ENCODE measurements at regions not wholly inside any gene's neighbourhood (a gene's known extent, or its start where the extent isn't known, plus 50 kb on each side); places are given as distances from the start of the nearest gene placed in this dataset.

GRCh38 chr14:59125156-59125555 lies 63.3 kb upstream of the DAAM1 start:
- TF ChIP-seq POLR2AphosphoS5 (IDR thresholded peaks at IDR 0.05; ENCODE audit: low read depth, low read length) (no peak), ZNF274 (IDR thresholded peaks at IDR 0.05; ENCODE audit: low read depth, low read length) (no peak), YY1 (IDR thresholded peaks at IDR 0.05; ENCODE audit: extremely low read depth, insufficient replicate concordance, low read depth, low read length) (no peak), EZH2 (IDR thresholded peaks at IDR 0.05) (no peak), ATF3 (IDR thresholded peaks at IDR 0.05) (no peak), JUND (IDR thresholded peaks at IDR 0.05) (no peak), FOSL1 (IDR thresholded peaks at IDR 0.05; ENCODE audit: low read depth) (no peak), CEBPB (IDR thresholded peaks at IDR 0.05; ENCODE audit: low read depth) (no peak), ZFX (IDR thresholded peaks at IDR 0.05) (no peak), EGR1 (IDR thresholded peaks at IDR 0.05; ENCODE audit: low read depth) (no peak), ELF1 (IDR thresholded peaks at IDR 0.05; ENCODE audit: borderline replicate concordance, low read depth) (no peak)
- TF ChIP-seq, protein P1, sequence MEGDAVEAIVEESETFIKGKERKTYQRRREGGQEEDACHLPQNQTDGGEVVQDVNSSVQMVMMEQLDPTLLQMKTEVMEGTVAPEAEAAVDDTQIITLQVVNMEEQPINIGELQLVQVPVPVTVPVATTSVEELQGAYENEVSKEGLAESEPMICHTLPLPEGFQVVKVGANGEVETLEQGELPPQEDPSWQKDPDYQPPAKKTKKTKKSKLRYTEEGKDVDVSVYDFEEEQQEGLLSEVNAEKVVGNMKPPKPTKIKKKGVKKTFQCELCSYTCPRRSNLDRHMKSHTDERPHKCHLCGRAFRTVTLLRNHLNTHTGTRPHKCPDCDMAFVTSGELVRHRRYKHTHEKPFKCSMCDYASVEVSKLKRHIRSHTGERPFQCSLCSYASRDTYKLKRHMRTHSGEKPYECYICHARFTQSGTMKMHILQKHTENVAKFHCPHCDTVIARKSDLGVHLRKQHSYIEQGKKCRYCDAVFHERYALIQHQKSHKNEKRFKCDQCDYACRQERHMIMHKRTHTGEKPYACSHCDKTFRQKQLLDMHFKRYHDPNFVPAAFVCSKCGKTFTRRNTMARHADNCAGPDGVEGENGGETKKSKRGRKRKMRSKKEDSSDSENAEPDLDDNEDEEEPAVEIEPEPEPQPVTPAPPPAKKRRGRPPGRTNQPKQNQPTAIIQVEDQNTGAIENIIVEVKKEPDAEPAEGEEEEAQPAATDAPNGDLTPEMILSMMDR (IDR thresholded peaks at IDR 0.05 in 2 of 3, conservative IDR thresholded peaks at IDR 0.05 in 1 of 3; ENCODE audit: borderline replicate concordance in 1 of 3, insufficient read depth in 1 of 3, low read depth in 2 of 3, low read length in 2 of 3): no peak
- TF ChIP-seq, protein P2, sequence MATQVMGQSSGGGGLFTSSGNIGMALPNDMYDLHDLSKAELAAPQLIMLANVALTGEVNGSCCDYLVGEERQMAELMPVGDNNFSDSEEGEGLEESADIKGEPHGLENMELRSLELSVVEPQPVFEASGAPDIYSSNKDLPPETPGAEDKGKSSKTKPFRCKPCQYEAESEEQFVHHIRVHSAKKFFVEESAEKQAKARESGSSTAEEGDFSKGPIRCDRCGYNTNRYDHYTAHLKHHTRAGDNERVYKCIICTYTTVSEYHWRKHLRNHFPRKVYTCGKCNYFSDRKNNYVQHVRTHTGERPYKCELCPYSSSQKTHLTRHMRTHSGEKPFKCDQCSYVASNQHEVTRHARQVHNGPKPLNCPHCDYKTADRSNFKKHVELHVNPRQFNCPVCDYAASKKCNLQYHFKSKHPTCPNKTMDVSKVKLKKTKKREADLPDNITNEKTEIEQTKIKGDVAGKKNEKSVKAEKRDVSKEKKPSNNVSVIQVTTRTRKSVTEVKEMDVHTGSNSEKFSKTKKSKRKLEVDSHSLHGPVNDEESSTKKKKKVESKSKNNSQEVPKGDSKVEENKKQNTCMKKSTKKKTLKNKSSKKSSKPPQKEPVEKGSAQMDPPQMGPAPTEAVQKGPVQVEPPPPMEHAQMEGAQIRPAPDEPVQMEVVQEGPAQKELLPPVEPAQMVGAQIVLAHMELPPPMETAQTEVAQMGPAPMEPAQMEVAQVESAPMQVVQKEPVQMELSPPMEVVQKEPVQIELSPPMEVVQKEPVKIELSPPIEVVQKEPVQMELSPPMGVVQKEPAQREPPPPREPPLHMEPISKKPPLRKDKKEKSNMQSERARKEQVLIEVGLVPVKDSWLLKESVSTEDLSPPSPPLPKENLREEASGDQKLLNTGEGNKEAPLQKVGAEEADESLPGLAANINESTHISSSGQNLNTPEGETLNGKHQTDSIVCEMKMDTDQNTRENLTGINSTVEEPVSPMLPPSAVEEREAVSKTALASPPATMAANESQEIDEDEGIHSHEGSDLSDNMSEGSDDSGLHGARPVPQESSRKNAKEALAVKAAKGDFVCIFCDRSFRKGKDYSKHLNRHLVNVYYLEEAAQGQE (IDR thresholded peaks at IDR 0.05; ENCODE audit: low read depth): no peak
